ENCODE measurements at regions not wholly inside any gene's neighbourhood (a gene's known extent, or its start where the extent isn't known, plus 50 kb on each side); places are given as distances from the start of the nearest gene placed in this dataset.
"Not testable (repeated sequence)": the region's sequence is repeated elsewhere in the genome, so short reads cannot be mapped to it uniquely, and the experiment has no call there.

GRCh38 chr1:30009720-30010119 is 713.7 kb downstream of the MATN1 start:
- Histone ChIP-seq H3K9ac (ENCODE audit: low read length) (no peak overlapping the region), H3K36me3 (ENCODE audit: insufficient read depth, low read length) (no peaks in the 10 kb centered on the region), H3K27ac (ENCODE audit: low read depth, low read length) (no peak overlapping the region), H3K4me1 (ENCODE audit: insufficient read depth, low read length) (no peaks in the 10 kb centered on the region), H3K4me3 (ENCODE audit: low read depth in 1 of 2, low read length in 2 of 2) (no peak overlapping the region), H3K9me3 (ENCODE audit: low read length) (no peaks in the 10 kb centered on the region), H3K27me3 (ENCODE audit: control insufficient read depth in 1 of 2, insufficient read depth in 2 of 2, low read length in 2 of 2) (peaks cover 0 to 5% of the 10 kb centered on the region in 2 donors)

GRCh38 chr1:30008998-30009657 is 714.3 kb downstream of the MATN1 start:
- H3K9me3 ChIP-seq (ENCODE audit: low read length): no peaks in the 10 kb centered on the region
- no peaks in the 10 kb centered on the region for H3K36me3 ChIP-seq (ENCODE audit: insufficient read depth, low read length)
- H3K9ac ChIP-seq (ENCODE audit: low read length): no peak overlapping the region
- H3K4me3 ChIP-seq (ENCODE audit: low read depth in 1 of 2, low read length in 2 of 2): no peak overlapping the region
- H3K27ac ChIP-seq (ENCODE audit: low read depth, low read length): no peak overlapping the region
- H3K27me3 ChIP-seq (ENCODE audit: control insufficient read depth in 1 of 2, insufficient read depth in 2 of 2, low read length in 2 of 2): peaks cover 0 to 5% of the 10 kb centered on the region in 2 donors
- no peaks in the 10 kb centered on the region for H3K4me1 ChIP-seq (ENCODE audit: insufficient read depth, low read length)

- Histone ChIP-seq H3K4me3 (ENCODE audit: low read depth in 1 of 2, low read length in 2 of 2) (no peak overlapping the region), H3K36me3 (ENCODE audit: insufficient read depth, low read length) (no peaks in the 10 kb centered on the region), H3K9ac (ENCODE audit: low read length) (no peak overlapping the region), H3K9me3 (ENCODE audit: low read length) (no peaks in the 10 kb centered on the region), H3K27me3 (ENCODE audit: control insufficient read depth in 1 of 2, insufficient read depth in 2 of 2, low read length in 2 of 2) (peaks cover 0 to 5% of the 10 kb centered on the region in 2 donors), H3K4me1 (ENCODE audit: insufficient read depth, low read length) (no peaks in the 10 kb centered on the region), H3K27ac (ENCODE audit: low read depth, low read length) (no peak overlapping the region)
Observed at GRCh38 chr1:30008372-30008997, 714.9 kb downstream of the MATN1 start.

GRCh38 chr1:30005972-30006619 is 717.3 kb downstream of the MATN1 start:
- no peak overlapping the region for H3K9ac ChIP-seq (ENCODE audit: low read length)
- no peaks in the 10 kb centered on the region for H3K9me3 ChIP-seq (ENCODE audit: low read length)
- no peaks in the 10 kb centered on the region for H3K4me1 ChIP-seq (ENCODE audit: insufficient read depth, low read length)
- H3K4me3 ChIP-seq (ENCODE audit: low read depth in 1 of 2, low read length in 2 of 2): no peak overlapping the region
- H3K27me3 ChIP-seq (ENCODE audit: control insufficient read depth in 1 of 2, insufficient read depth in 2 of 2, low read length in 2 of 2): peaks cover 0 to 5% of the 10 kb centered on the region in 2 donors
- H3K36me3 ChIP-seq (ENCODE audit: insufficient read depth, low read length): no peaks in the 10 kb centered on the region
- no peak overlapping the region for H3K27ac ChIP-seq (ENCODE audit: low read depth, low read length)

- H3K4me1 ChIP-seq (ENCODE audit: insufficient read depth, low read length): no peaks in the 10 kb centered on the region
- no peaks in the 10 kb centered on the region for H3K27me3 ChIP-seq (ENCODE audit: control insufficient read depth in 1 of 2, insufficient read depth in 2 of 2, low read length in 2 of 2)
- H3K4me3 ChIP-seq (ENCODE audit: low read depth in 1 of 2, low read length in 2 of 2): no peak overlapping the region
- no peak overlapping the region for H3K27ac ChIP-seq (ENCODE audit: low read depth, low read length)
- no peaks in the 10 kb centered on the region for H3K36me3 ChIP-seq (ENCODE audit: insufficient read depth, low read length)
- H3K9me3 ChIP-seq (ENCODE audit: low read length): no peaks in the 10 kb centered on the region
- H3K9ac ChIP-seq (ENCODE audit: low read length): no peak overlapping the region
Observed at GRCh38 chr1:30001732-30002039, 721.7 kb downstream of the MATN1 start.

GRCh38 chr1:30001011-30001731 is 722.2 kb downstream of the MATN1 start:
- no peak overlapping the region for H3K4me3 ChIP-seq (ENCODE audit: low read depth in 1 of 2, low read length in 2 of 2)
- H3K36me3 ChIP-seq (ENCODE audit: insufficient read depth, low read length): no peaks in the 10 kb centered on the region
- no peak overlapping the region for H3K9ac ChIP-seq (ENCODE audit: low read length)
- H3K27me3 ChIP-seq (ENCODE audit: control insufficient read depth in 1 of 2, insufficient read depth in 2 of 2, low read length in 2 of 2): no peaks in the 10 kb centered on the region
- no peaks in the 10 kb centered on the region for H3K9me3 ChIP-seq (ENCODE audit: low read length)
- no peaks in the 10 kb centered on the region for H3K4me1 ChIP-seq (ENCODE audit: insufficient read depth, low read length)
- H3K27ac ChIP-seq (ENCODE audit: low read depth, low read length): no peak overlapping the region

- H3K27me3 ChIP-seq (ENCODE audit: control insufficient read depth in 1 of 2, insufficient read depth in 2 of 2, low read length in 2 of 2): no peaks in the 10 kb centered on the region
- H3K27ac ChIP-seq (ENCODE audit: low read depth, low read length): no peak overlapping the region
- no peaks in the 10 kb centered on the region for H3K36me3 ChIP-seq (ENCODE audit: insufficient read depth, low read length)
- no peak overlapping the region for H3K9ac ChIP-seq (ENCODE audit: low read length)
- H3K4me3 ChIP-seq (ENCODE audit: low read depth in 1 of 2, low read length in 2 of 2): no peak overlapping the region
- H3K4me1 ChIP-seq (ENCODE audit: insufficient read depth, low read length): no peaks in the 10 kb centered on the region
- H3K9me3 ChIP-seq (ENCODE audit: low read length): no peaks in the 10 kb centered on the region
Observed at GRCh38 chr1:30000266-30000665, 723.1 kb downstream of the MATN1 start.

GRCh38 chr1:29999595-29999994 is 723.8 kb downstream of the MATN1 start:
- Histone ChIP-seq H3K27me3 (ENCODE audit: control insufficient read depth in 1 of 2, insufficient read depth in 2 of 2, low read length in 2 of 2) (no peaks in the 10 kb centered on the region), H3K9me3 (ENCODE audit: low read length) (no peaks in the 10 kb centered on the region), H3K4me1 (ENCODE audit: insufficient read depth, low read length) (no peaks in the 10 kb centered on the region), H3K4me3 (ENCODE audit: low read depth in 1 of 2, low read length in 2 of 2) (no peak overlapping the region), H3K27ac (ENCODE audit: low read depth, low read length) (no peak overlapping the region), H3K36me3 (ENCODE audit: insufficient read depth, low read length) (no peaks in the 10 kb centered on the region), H3K9ac (ENCODE audit: low read length) (no peak overlapping the region)

GRCh38 chr1:29998686-29999085 is 724.7 kb downstream of the MATN1 start:
- H3K36me3 ChIP-seq (ENCODE audit: insufficient read depth, low read length): no peaks in the 10 kb centered on the region
- H3K9me3 ChIP-seq (ENCODE audit: low read length): no peaks in the 10 kb centered on the region
- H3K9ac ChIP-seq (ENCODE audit: low read length): no peak overlapping the region
- H3K27ac ChIP-seq (ENCODE audit: low read depth, low read length): no peak overlapping the region
- H3K4me3 ChIP-seq (ENCODE audit: low read depth in 1 of 2, low read length in 2 of 2): no peak overlapping the region
- no peaks in the 10 kb centered on the region for H3K27me3 ChIP-seq (ENCODE audit: control insufficient read depth in 1 of 2, insufficient read depth in 2 of 2, low read length in 2 of 2)
- no peaks in the 10 kb centered on the region for H3K4me1 ChIP-seq (ENCODE audit: insufficient read depth, low read length)

- not testable (repeated sequence) for H3K4me3 ChIP-seq (ENCODE audit: low read depth in 1 of 2, low read length in 2 of 2); H3K36me3 ChIP-seq (ENCODE audit: insufficient read depth, low read length); H3K9me3 ChIP-seq (ENCODE audit: low read length); H3K27me3 ChIP-seq (ENCODE audit: control insufficient read depth in 1 of 2, insufficient read depth in 2 of 2, low read length in 2 of 2); H3K4me1 ChIP-seq (ENCODE audit: insufficient read depth, low read length); H3K9ac ChIP-seq (ENCODE audit: low read length); H3K27ac ChIP-seq (ENCODE audit: low read depth, low read length)
Observed at GRCh38 chr1:29997818-29998217, 725.6 kb downstream of the MATN1 start.

GRCh38 chr1:29993950-29994349 is 729.4 kb downstream of the MATN1 start:
- H3K27ac ChIP-seq (ENCODE audit: low read depth, low read length): no peak overlapping the region
- peaks cover 4% of the 10 kb centered on the region for H3K9me3 ChIP-seq (ENCODE audit: low read length)
- no peak overlapping the region for H3K4me3 ChIP-seq (ENCODE audit: low read depth in 1 of 2, low read length in 2 of 2)
- H3K9ac ChIP-seq (ENCODE audit: low read length): no peak overlapping the region
- H3K36me3 ChIP-seq (ENCODE audit: insufficient read depth, low read length): no peaks in the 10 kb centered on the region
- no peaks in the 10 kb centered on the region for H3K4me1 ChIP-seq (ENCODE audit: insufficient read depth, low read length)
- H3K27me3 ChIP-seq (ENCODE audit: control insufficient read depth in 1 of 2, insufficient read depth in 2 of 2, low read length in 2 of 2): no peaks in the 10 kb centered on the region

Data from muscle layer of colon (tissue), 2 donors.